Fibroblast of lung (primary cell): ENCODE measurements at regions not wholly inside any gene's neighbourhood (a gene's known extent, or its start where the extent isn't known, plus 50 kb on each side); places are given as distances from the start of the nearest gene placed in this dataset.

Experiments
- CTCF ChIP-seq, 2 donors: IDR thresholded peaks in 1 of 2; conservative IDR thresholded peaks in 1 of 2; 1 replicate in 1 of 2; 2 replicates in 1 of 2; pipeline ENCODE4 v1.5.1; 2011 to 2012; ENCODE audit warnings: low read length in 2 of 2, control low read depth in 1 of 2, inconsistent platforms in 1 of 2, low read depth in 1 of 2, mild to moderate bottlenecking in 1 of 2
- EZH2 ChIP-seq: IDR thresholded peaks from 2 replicates; pipeline ENCODE4 v1.5.1; 2012; ENCODE audit warnings: low read length, control low read depth, mild to moderate bottlenecking; ENCODE audit errors: missing control alignments

DNA sequence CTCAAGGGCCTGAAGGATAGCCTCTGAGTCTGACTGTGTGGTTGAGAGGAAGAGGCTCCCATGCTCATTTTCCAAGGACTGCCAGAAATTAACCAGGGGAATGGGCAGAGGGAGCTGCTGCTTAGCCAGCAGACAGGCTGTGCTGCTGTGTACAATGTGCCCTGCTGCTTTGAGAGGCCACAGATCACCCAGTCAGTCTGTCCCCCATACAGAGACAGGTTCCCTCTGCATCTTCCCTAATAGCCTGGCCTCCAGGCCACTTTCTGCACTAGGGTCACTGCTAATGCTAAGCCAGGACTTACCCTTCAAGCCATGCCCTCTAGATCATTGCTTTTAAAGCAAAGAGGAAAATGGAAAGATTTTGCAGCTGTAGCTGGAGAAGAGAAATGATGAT lies 341.1 kb downstream of the CYRIA start:
- no peak for TF ChIP-seq CTCF (conservative IDR thresholded peaks at IDR 0.05 in 1 of 2, IDR thresholded peaks at IDR 0.05 in 1 of 2; ENCODE audit: low read depth in 1 of 2, low read length in 2 of 2)
- no peak for TF ChIP-seq EZH2
